A549 (cell line): ENCODE measurements at regions not wholly inside any gene's neighbourhood (a gene's known extent, or its start where the extent isn't known, plus 50 kb on each side); places are given as distances from the start of the nearest gene placed in this dataset.

ENCODE experiments used
- ATOH8 ChIP-seq: fragments of 250-450 bp; sonication (Bioruptor Pico); IDR thresholded peaks from 2 replicates; pipeline ENCODE4 v1.5.0; 2020; ENCODE audit warnings: low read depth, mild to moderate bottlenecking, moderate library complexity
- CHD4 ChIP-seq: fragments of 200-600 bp; sonication (generic); IDR thresholded peaks from 2 replicates; pipeline ENCODE4 v1.6.1; 2016; ENCODE audit warnings: antibody characterized with exemption, mild to moderate bottlenecking, borderline replicate concordance
- E2F6 ChIP-seq: IDR thresholded peaks from 2 replicates; pipeline ENCODE4 v1.6.1; 2012; ENCODE audit warnings: low read depth, borderline replicate concordance
- EHF ChIP-seq: fragments of 250-450 bp; sonication (Bioruptor Pico); IDR thresholded peaks from 2 replicates; pipeline ENCODE4 v1.5.0; 2020; ENCODE audit warnings: mild to moderate bottlenecking
- ELK1 ChIP-seq: fragments of 150-350 bp; IDR thresholded peaks from 2 replicates; pipeline ENCODE4 v1.6.1; 2014; ENCODE audit warnings: low read depth, mild to moderate bottlenecking, low read length
- GATA3 ChIP-seq: IDR thresholded peaks from 2 replicates; pipeline ENCODE4 v1.6.1; 2012; ENCODE audit warnings: borderline replicate concordance
- HDAC2 ChIP-seq: fragments of 200-600 bp; sonication (generic); IDR thresholded peaks from 2 replicates; pipeline ENCODE4 v1.6.1; 2016
- HES2 ChIP-seq: fragments of >200 bp; sonication (Bioruptor Twin); formaldehyde crosslinking; IDR thresholded peaks from 2 replicates; pipeline ENCODE4 v1.6.1; 2016
- HEYL ChIP-seq: fragments of 250-450 bp; sonication (Bioruptor Pico); IDR thresholded peaks from 2 replicates; pipeline ENCODE4 v1.8.0; 2021; ENCODE audit warnings: mild to moderate bottlenecking, moderate library complexity
- HMGXB4 ChIP-seq: fragments of 250-450 bp; sonication (Bioruptor Pico); IDR thresholded peaks from 2 replicates; pipeline ENCODE4 v1.5.0; 2021; ENCODE audit warnings: mild to moderate bottlenecking, moderate library complexity, borderline replicate concordance
- HOXB13 ChIP-seq: fragments of 250-450 bp; sonication (Bioruptor Pico); IDR thresholded peaks from 2 replicates; pipeline ENCODE4 v1.5.0; 2020; ENCODE audit warnings: low read depth, mild to moderate bottlenecking, moderate library complexity
- JUNB ChIP-seq: fragments of >200 bp; sonication (Bioruptor Twin); formaldehyde crosslinking; IDR thresholded peaks from 2 replicates; pipeline ENCODE4 v1.6.1; 2016
- KDM5A ChIP-seq: fragments of 200-600 bp; sonication (generic); IDR thresholded peaks from 2 replicates; pipeline ENCODE4 v1.6.1; 2016; ENCODE audit warnings: antibody characterized with exemption, mild to moderate bottlenecking
- MAX ChIP-seq: IDR thresholded peaks from 2 replicates; pipeline ENCODE4 v1.6.1; 2012
- MAZ ChIP-seq: fragments of 150-350 bp; IDR thresholded peaks from 2 replicates; pipeline ENCODE4 v1.6.1; 2014; ENCODE audit warnings: antibody characterized with exemption, low read depth, low read length, borderline replicate concordance
- MYC ChIP-seq: IDR thresholded peaks from 2 replicates; pipeline ENCODE4 v1.6.1; 2012; ENCODE audit warnings: mild to moderate bottlenecking, inconsistent platforms, low read length, improper control_type of control experiment, borderline replicate concordance
- NPAS2 ChIP-seq: fragments of 250-450 bp; sonication (Bioruptor Pico); IDR thresholded peaks from 2 replicates; pipeline ENCODE4 v1.8.0; 2022; ENCODE audit warnings: mild to moderate bottlenecking, moderate library complexity, borderline replicate concordance
- NR3C1 ChIP-seq: fragments of >200 bp; sonication (Bioruptor Twin); formaldehyde crosslinking; IDR thresholded peaks from 3 replicates; pipeline ENCODE4 v1.6.1; 2017
- POLR2A ChIP-seq: IDR thresholded peaks from 2 replicates; pipeline ENCODE4 v1.6.1; 2012; ENCODE audit warnings: mild to moderate bottlenecking, low read length
- RAD21 ChIP-seq, 2 experiments: fragments of >200 bp in 1 of 2; sonication (Bioruptor Twin) in 1 of 2; formaldehyde crosslinking in 1 of 2; IDR thresholded peaks in 1 of 2; conservative IDR thresholded peaks in 1 of 2; 2 replicates in 1 of 2; 3 replicates in 1 of 2; pipeline ENCODE4 v1.6.1; 2012 to 2018; ENCODE audit warnings: inconsistent platforms in 1 of 2
- RARB ChIP-seq: fragments of 250-450 bp; sonication (Bioruptor Pico); IDR thresholded peaks from 2 replicates; pipeline ENCODE4 v1.8.0; 2021; ENCODE audit warnings: mild to moderate bottlenecking, moderate library complexity
- REST ChIP-seq: fragments of 200-600 bp; sonication (generic); IDR thresholded peaks from 2 replicates; pipeline ENCODE4 v1.6.1; 2016; ENCODE audit warnings: antibody characterized with exemption, mild to moderate bottlenecking, moderate library complexity
- SMC3 ChIP-seq: fragments of >200 bp; sonication (Bioruptor Twin); formaldehyde crosslinking; IDR thresholded peaks from 3 replicates; pipeline ENCODE4 v1.6.1; 2018; ENCODE audit warnings: inconsistent platforms
- TFCP2L1 ChIP-seq: fragments of 250-450 bp; sonication (Bioruptor Pico); IDR thresholded peaks from 2 replicates; pipeline ENCODE4 v1.5.0; 2021; ENCODE audit warnings: mild to moderate bottlenecking
- USF2 ChIP-seq: fragments of 450-650 bp; IDR thresholded peaks from 2 replicates; pipeline ENCODE4 v1.6.1; 2014; ENCODE audit warnings: antibody characterized with exemption
- ZFP36 ChIP-seq: fragments of 450-650 bp; IDR thresholded peaks from 2 replicates; pipeline ENCODE4 v1.6.1; 2014; ENCODE audit warnings: borderline replicate concordance; ENCODE audit not compliant: partially characterized antibody
- ZNF302 ChIP-seq: fragments of 250-450 bp; sonication (Bioruptor Pico); IDR thresholded peaks from 2 replicates; pipeline ENCODE4 v1.9.0; 2021; ENCODE audit warnings: inconsistent platforms, mild to moderate bottlenecking, moderate library complexity
- ZSCAN20 ChIP-seq: fragments of 250-450 bp; sonication (Bioruptor Pico); IDR thresholded peaks from 2 replicates; pipeline ENCODE4 v1.8.0; 2022; ENCODE audit warnings: mild to moderate bottlenecking, moderate library complexity

- no peak for TF ChIP-seq TFCP2L1 (CRISPR knock-in tag)
- TF ChIP-seq MAX, result no peak
- TF ChIP-seq E2F6, result no peak
- no peak for TF ChIP-seq POLR2A
- TF ChIP-seq MAZ, result no peak
- TF ChIP-seq HDAC2, result no peak
- no peak for TF ChIP-seq ELK1
- no peak for TF ChIP-seq USF2
- TF ChIP-seq HES2, result no peak
- TF ChIP-seq ATOH8 (CRISPR knock-in tag), result no peak
- TF ChIP-seq SMC3, result no peak
- no peak for TF ChIP-seq HMGXB4 (CRISPR knock-in tag)
- TF ChIP-seq HOXB13 (CRISPR knock-in tag), result 0 out of 2 replicates have a peak, but pooled peaks have one; percentile 13
- no peak for TF ChIP-seq EHF (CRISPR knock-in tag)
- TF ChIP-seq RAD21 (conservative IDR thresholded peaks at IDR 0.05 in 1 of 2, IDR thresholded peaks at IDR 0.05 in 1 of 2), result no peak
- TF ChIP-seq MYC, result no peak
- no peak for TF ChIP-seq HEYL (CRISPR knock-in tag)
- TF ChIP-seq REST, result no peak
- no peak for TF ChIP-seq NPAS2
- TF ChIP-seq ZNF302 (CRISPR knock-in tag), result no peak
- TF ChIP-seq RARB (CRISPR knock-in tag), result peak; percentile 76
- TF ChIP-seq KDM5A, result no peak
- peak; percentile 73; the same call in 1 of the 2 replicates for TF ChIP-seq GATA3
- no peak for TF ChIP-seq ZFP36
- no peak for TF ChIP-seq ZSCAN20 (CRISPR knock-in tag)
- TF ChIP-seq CHD4, result no peak
- TF ChIP-seq NR3C1, result no peak
- TF ChIP-seq JUNB, result no peak
These were observed 512.1 kb downstream of the IRS2 start (continued) for GRCh38 chr13:109274188-109274821.
